Nephron (organoid): ENCODE measurements at regions not wholly inside any gene's neighbourhood (a gene's known extent, or its start where the extent isn't known, plus 50 kb on each side); places are given as distances from the start of the nearest gene placed in this dataset.
"Not testable (repeated sequence)": the region's sequence is repeated elsewhere in the genome, so short reads cannot be mapped to it uniquely, and the experiment has no call there.

Experiments used
- H3K27ac Mint-ChIP-seq, 3 experiments: 2 replicates each; pipeline ENCODE4 v1.8.0; 2020; ENCODE audit warnings: mixed read lengths in 3 of 3, mild to moderate bottlenecking in 2 of 3, moderate library complexity in 1 of 3
- H3K27me3 Mint-ChIP-seq: 2 replicates; pipeline ENCODE4 v1.8.0; 2021; ENCODE audit warnings: low read depth, mild to moderate bottlenecking, moderate library complexity, mixed read lengths
- H3K36me3 Mint-ChIP-seq: 2 replicates; pipeline ENCODE4 v1.8.0; 2020; ENCODE audit warnings: low read depth, mixed read lengths
- H3K4me1 Mint-ChIP-seq: 2 replicates; pipeline ENCODE4 v1.8.0; 2020; ENCODE audit warnings: mixed read lengths
- H3K4me3 Mint-ChIP-seq, 3 experiments: 2 replicates each; pipeline ENCODE4 v1.8.0; 2020; ENCODE audit warnings: mild to moderate bottlenecking in 3 of 3, mixed read lengths in 3 of 3, moderate library complexity in 2 of 3
- H3K9me3 Mint-ChIP-seq: 2 replicates; pipeline ENCODE4 v1.8.0; 2020; ENCODE audit warnings: mixed read lengths
- TF ChIP-seq, protein P1 (sequence below), 3 experiments: fragments of 200-600 bp; sonication (generic); IDR thresholded peaks; one replicate each; pipeline ENCODE4 v1.5.0; 2021; ENCODE audit warnings: antibody characterized with exemption in 3 of 3; ENCODE audit not compliant: unreplicated experiment in 3 of 3

DNA sequence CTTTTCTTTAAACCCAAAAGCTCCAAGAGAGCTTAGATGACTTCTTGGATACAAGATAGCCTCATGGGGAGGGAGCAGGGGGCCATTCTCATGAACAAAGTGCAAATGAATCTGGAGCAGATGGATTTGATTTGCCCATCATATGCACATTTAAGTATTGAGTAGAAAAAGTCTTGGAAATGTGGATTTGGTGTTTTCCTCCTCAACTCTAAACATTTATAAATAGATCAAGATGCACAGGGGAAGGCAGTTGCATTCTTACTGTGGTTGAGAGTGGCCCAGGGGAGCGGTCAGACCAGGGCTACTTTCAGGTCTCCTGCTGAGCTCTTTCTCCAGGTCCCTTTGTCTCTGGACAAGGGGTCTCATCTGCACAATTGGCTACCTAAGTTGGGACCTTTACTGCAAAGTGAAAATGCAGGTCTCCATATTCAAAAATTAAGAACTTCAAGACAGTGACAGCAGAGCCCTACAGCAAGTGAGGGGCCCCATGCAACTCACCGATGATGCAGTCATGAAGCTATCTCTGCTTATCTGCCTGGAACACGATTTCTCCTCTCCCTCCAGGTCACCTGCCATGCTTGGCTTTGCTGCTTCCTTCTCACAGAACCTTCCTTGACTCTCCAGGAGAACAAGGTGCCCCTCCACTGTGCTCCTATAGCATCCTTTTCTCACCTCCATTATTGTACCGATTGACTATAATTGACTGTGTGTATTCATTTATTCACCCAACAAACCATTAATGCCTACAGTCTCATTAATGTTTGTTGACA is 145.4 kb downstream of the LPIN1 start:
- H3K27ac Mint-ChIP-seq, result no peak overlapping the region
- H3K27me3 Mint-ChIP-seq, result peaks cover 9% of the 10 kb centered on the region
- H3K36me3 Mint-ChIP-seq, result peaks cover 4% of the 10 kb centered on the region
- peaks cover 35% of the 10 kb centered on the region for H3K9me3 Mint-ChIP-seq
- TF ChIP-seq, protein P1, sequence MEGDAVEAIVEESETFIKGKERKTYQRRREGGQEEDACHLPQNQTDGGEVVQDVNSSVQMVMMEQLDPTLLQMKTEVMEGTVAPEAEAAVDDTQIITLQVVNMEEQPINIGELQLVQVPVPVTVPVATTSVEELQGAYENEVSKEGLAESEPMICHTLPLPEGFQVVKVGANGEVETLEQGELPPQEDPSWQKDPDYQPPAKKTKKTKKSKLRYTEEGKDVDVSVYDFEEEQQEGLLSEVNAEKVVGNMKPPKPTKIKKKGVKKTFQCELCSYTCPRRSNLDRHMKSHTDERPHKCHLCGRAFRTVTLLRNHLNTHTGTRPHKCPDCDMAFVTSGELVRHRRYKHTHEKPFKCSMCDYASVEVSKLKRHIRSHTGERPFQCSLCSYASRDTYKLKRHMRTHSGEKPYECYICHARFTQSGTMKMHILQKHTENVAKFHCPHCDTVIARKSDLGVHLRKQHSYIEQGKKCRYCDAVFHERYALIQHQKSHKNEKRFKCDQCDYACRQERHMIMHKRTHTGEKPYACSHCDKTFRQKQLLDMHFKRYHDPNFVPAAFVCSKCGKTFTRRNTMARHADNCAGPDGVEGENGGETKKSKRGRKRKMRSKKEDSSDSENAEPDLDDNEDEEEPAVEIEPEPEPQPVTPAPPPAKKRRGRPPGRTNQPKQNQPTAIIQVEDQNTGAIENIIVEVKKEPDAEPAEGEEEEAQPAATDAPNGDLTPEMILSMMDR (IDR thresholded peaks at IDR 0.05; ENCODE audit: unreplicated experiment in 3 of 3), result no peak
- no peaks in the 10 kb centered on the region for H3K4me1 Mint-ChIP-seq
- H3K4me3 Mint-ChIP-seq, result no peak overlapping the region

DNA sequence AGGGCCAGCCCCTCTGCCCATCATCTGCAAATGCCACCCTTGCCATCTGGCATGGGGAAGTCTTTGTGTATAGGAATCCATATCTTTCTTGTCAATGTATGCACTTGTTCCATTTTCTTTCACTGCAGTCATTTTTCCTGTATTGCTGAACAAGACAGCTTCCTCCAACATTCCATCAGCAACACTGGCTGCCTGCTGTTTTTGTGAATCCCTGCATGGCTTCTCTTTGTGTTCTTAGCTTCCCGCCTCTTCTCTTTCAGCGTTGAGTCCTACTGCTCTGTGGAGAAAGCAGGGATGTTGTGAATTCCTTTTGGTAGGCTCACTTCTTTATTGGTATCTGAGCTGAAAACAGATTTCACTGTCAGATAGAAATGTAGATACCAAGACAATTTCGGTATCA is 150.0 kb downstream of the LPIN1 start:
- Mint-ChIP-seq H3K27me3 (peaks cover 18% of the 10 kb centered on the region), H3K36me3 (no peaks in the 10 kb centered on the region), H3K27ac (no peak overlapping the region), H3K4me3 (no peak overlapping the region), H3K4me1 (no peaks in the 10 kb centered on the region), H3K9me3 (peaks cover 8% of the 10 kb centered on the region)
- TF ChIP-seq, protein P1 (IDR thresholded peaks at IDR 0.05; ENCODE audit: unreplicated experiment in 3 of 3), result no peak

DNA sequence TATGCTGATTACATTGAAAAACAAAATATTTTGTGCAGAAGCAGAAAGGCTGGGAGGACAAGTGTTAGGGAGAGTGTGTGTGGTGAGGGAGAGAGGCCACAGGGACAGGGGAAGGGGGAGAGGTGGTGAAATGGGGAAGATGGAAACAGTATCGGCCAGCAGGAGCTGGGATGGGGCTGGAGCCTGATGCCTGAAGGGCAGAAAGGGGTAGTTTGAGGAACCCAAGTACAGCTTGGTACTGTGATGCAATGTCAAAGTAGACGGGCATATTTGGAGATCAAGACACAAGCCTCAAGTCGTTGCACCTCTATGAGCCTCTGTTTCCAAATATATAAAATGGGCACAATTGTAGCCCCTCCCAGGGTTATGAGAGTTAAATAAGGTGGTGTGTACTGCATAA is 152.1 kb downstream of the LPIN1 start:
- Mint-ChIP-seq H3K4me1 (no peaks in the 10 kb centered on the region), H3K27ac (no peak overlapping the region), H3K4me3 (no peak overlapping the region), H3K27me3 (peaks cover 18% of the 10 kb centered on the region), H3K9me3 (no peaks in the 10 kb centered on the region), H3K36me3 (no peaks in the 10 kb centered on the region)
- TF ChIP-seq, protein P1 (IDR thresholded peaks at IDR 0.05; ENCODE audit: unreplicated experiment in 3 of 3), result no peak

DNA sequence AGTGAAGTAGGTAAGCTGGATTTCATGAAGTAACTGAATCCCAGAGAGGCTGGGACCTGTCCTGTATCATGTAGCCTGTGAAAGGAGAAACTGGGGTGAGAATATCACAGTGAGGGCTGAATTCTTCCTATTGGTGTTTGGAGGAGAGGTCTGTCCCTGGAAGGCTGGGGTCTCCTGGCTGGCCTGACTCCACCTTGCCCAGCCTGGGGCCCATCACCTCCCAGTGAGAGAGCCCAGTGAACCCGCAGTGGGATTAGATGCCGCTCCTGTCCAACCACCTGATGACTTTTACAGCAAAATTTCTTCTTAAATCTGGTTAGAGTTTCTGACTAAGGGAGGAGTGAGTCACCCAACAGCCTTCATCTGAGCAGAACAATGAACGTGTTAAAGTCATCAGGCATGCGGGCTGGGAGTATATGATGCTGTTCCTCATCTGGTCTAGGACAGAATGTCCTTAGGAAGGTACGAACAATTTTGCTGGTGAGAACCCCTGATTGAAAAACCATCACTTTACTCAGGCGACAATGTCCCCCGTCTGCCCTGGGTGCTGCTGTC is 152.9 kb downstream of the LPIN1 start:
- Mint-ChIP-seq H3K27me3 (peaks cover 18% of the 10 kb centered on the region), H3K27ac (no peak overlapping the region), H3K36me3 (no peaks in the 10 kb centered on the region), H3K9me3 (no peaks in the 10 kb centered on the region), H3K4me1 (no peaks in the 10 kb centered on the region), H3K4me3 (no peak overlapping the region)
- TF ChIP-seq, protein P1 (IDR thresholded peaks at IDR 0.05; ENCODE audit: unreplicated experiment in 3 of 3), result no peak

DNA sequence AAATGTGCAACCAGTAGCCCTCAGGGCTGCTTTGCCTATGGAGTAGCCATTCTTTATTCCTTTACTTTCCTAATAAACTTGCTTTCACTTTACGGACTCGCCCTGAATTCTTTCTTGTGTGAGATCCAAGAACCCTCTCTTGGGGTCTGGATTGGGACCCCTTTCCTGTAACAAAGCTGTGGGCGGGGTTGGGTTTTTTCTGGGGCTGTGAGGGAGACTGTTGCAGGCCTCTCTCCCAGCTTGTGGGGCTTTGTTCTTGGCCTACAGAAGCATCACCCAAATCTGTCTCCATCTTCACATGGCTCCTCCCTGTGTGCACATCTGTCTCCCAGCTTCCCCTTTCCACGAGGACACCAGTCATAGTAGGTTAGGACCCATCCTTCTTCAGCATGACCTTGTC is 154.5 kb downstream of the LPIN1 start:
- H3K4me1 Mint-ChIP-seq, H3K4me3 Mint-ChIP-seq, H3K27ac Mint-ChIP-seq, H3K9me3 Mint-ChIP-seq, H3K36me3 Mint-ChIP-seq: not testable (repeated sequence)
- H3K27me3 Mint-ChIP-seq, result peaks cover 12% of the 10 kb centered on the region

DNA sequence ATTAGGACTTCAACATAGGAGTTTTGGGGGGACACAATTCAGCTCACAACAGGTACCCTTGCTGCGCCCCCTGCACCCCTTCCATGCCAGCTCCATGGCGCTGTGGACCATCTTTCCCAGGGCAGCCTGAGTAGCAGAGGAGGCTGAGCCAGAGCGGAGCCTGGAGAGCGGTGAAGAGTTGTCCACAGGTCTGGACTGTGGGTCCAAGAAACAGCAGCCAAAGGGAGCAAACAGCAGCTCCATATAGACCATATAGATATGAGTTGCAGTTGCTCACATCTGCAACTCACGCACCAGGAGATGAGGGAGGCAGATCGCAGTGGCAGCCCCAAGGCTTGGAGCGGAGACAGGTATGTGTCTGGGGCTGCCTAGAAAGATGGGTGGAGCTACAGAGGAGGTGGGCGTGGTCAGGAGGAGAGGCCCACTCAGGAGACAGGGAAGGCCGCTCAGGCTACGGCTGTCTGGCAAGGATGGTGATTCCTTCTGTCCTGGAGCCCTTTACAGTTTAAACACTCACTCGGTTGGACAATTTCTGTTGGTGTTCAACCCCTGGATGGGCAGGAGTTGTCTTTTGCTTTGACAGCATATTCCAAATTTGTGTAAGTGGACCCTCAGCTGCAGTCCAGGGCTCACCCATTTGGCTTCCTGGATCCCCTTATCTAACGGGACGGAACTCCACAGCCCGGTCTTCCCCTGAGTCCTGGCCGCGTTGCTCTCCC is 155.1 kb downstream of the LPIN1 start:
- TF ChIP-seq, protein P1 (IDR thresholded peaks at IDR 0.05; ENCODE audit: unreplicated experiment in 3 of 3), result no peak
- Mint-ChIP-seq H3K4me3 (no peak overlapping the region), H3K27me3 (peaks cover 12% of the 10 kb centered on the region), H3K4me1 (no peaks in the 10 kb centered on the region), H3K9me3 (peaks cover 3% of the 10 kb centered on the region), H3K27ac (no peak overlapping the region), H3K36me3 (no peaks in the 10 kb centered on the region)
